ENCODE measurements at regions not wholly inside any gene's neighbourhood (a gene's known extent, or its start where the extent isn't known, plus 50 kb on each side); places are given as distances from the start of the nearest gene placed in this dataset.
A peak's percentile ranks its signal among the peaks of the same experiment; 100 is the strongest.

DNA sequence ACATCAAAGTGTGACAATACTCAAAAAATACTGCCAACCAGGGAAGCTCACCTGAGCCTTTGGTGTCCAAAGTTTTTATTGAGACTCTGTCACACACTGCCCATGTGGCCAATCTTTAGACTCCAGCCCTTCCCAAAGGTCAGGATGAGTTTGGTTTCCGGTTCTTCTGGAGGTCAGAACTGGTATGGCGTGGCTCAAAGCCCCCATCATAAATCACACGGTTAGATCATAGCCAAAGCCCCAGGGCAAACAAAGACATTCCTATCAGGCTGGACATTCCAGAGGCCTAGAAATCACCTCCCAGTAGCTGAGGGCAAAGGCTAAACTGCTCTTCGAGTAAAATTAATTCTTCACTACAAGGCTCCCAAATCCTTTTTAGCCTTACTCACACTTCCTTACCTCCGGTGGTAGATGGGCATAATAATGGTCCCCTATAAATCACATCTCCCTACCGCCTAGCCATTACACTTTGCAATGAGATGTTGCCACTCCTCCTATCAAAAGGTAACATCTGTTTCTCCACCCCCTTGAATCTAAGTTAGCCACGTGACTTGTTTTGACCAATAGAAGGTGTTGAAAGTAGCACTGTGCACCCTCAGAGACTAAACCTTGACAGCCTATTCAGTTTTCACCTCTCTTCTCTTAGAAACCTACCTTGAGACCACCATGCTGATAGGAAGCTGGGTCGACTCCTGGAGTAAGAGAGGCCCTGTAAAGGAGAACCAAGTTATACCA, 137.8 kb upstream of the DUSP21 start (continued):
- TF ChIP-seq ZNF768 (CRISPR knock-in tag; IDR thresholded peaks at IDR 0.05) (no peak), POLR2AphosphoS5 (IDR thresholded peaks at IDR 0.05; ENCODE audit: low read depth, low read length) (no peak), TSC22D2 (CRISPR knock-in tag; IDR thresholded peaks at IDR 0.05; ENCODE audit: borderline replicate concordance) (no peak), ZNF326 (CRISPR knock-in tag; IDR thresholded peaks at IDR 0.05; ENCODE audit: borderline replicate concordance) (no peak), CBFB (CRISPR knock-in tag; IDR thresholded peaks at IDR 0.05) (no peak), MAFK (conservative IDR thresholded peaks at IDR 0.05 in 1 of 2, IDR thresholded peaks at IDR 0.05 in 1 of 2; ENCODE audit: low read length in 2 of 2) (no peak), ZNF432 (CRISPR knock-in tag; IDR thresholded peaks at IDR 0.05; ENCODE audit: borderline replicate concordance) (no peak), ZNF724P (CRISPR knock-in tag; IDR thresholded peaks at IDR 0.05; ENCODE audit: borderline replicate concordance) (no peak)
- TF ChIP-seq, protein P1, sequence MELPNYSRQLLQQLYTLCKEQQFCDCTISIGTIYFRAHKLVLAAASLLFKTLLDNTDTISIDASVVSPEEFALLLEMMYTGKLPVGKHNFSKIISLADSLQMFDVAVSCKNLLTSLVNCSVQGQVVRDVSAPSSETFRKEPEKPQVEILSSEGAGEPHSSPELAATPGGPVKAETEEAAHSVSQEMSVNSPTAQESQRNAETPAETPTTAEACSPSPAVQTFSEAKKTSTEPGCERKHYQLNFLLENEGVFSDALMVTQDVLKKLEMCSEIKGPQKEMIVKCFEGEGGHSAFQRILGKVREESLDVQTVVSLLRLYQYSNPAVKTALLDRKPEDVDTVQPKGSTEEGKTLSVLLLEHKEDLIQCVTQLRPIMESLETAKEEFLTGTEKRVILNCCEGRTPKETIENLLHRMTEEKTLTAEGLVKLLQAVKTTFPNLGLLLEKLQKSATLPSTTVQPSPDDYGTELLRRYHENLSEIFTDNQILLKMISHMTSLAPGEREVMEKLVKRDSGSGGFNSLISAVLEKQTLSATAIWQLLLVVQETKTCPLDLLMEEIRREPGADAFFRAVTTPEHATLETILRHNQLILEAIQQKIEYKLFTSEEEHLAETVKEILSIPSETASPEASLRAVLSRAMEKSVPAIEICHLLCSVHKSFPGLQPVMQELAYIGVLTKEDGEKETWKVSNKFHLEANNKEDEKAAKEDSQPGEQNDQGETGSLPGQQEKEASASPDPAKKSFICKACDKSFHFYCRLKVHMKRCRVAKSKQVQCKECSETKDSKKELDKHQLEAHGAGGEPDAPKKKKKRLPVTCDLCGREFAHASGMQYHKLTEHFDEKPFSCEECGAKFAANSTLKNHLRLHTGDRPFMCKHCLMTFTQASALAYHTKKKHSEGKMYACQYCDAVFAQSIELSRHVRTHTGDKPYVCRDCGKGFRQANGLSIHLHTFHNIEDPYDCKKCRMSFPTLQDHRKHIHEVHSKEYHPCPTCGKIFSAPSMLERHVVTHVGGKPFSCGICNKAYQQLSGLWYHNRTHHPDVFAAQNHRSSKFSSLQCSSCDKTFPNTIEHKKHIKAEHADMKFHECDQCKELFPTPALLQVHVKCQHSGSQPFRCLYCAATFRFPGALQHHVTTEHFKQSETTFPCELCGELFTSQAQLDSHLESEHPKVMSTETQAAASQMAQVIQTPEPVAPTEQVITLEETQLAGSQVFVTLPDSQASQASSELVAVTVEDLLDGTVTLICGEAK (IDR thresholded peaks at IDR 0.05): no peak
- TF ChIP-seq, protein P1 (CRISPR knock-in tag; IDR thresholded peaks at IDR 0.05): no peak
- TF ChIP-seq, protein P2, sequence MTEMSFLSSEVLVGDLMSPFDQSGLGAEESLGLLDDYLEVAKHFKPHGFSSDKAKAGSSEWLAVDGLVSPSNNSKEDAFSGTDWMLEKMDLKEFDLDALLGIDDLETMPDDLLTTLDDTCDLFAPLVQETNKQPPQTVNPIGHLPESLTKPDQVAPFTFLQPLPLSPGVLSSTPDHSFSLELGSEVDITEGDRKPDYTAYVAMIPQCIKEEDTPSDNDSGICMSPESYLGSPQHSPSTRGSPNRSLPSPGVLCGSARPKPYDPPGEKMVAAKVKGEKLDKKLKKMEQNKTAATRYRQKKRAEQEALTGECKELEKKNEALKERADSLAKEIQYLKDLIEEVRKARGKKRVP (CRISPR knock-in tag; IDR thresholded peaks at IDR 0.05): no peak
- TF ChIP-seq, protein P3, sequence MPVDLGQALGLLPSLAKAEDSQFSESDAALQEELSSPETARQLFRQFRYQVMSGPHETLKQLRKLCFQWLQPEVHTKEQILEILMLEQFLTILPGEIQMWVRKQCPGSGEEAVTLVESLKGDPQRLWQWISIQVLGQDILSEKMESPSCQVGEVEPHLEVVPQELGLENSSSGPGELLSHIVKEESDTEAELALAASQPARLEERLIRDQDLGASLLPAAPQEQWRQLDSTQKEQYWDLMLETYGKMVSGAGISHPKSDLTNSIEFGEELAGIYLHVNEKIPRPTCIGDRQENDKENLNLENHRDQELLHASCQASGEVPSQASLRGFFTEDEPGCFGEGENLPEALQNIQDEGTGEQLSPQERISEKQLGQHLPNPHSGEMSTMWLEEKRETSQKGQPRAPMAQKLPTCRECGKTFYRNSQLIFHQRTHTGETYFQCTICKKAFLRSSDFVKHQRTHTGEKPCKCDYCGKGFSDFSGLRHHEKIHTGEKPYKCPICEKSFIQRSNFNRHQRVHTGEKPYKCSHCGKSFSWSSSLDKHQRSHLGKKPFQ (CRISPR knock-in tag; IDR thresholded peaks at IDR 0.05; ENCODE audit: insufficient replicate concordance): no peak
- TF ChIP-seq, protein P4, sequence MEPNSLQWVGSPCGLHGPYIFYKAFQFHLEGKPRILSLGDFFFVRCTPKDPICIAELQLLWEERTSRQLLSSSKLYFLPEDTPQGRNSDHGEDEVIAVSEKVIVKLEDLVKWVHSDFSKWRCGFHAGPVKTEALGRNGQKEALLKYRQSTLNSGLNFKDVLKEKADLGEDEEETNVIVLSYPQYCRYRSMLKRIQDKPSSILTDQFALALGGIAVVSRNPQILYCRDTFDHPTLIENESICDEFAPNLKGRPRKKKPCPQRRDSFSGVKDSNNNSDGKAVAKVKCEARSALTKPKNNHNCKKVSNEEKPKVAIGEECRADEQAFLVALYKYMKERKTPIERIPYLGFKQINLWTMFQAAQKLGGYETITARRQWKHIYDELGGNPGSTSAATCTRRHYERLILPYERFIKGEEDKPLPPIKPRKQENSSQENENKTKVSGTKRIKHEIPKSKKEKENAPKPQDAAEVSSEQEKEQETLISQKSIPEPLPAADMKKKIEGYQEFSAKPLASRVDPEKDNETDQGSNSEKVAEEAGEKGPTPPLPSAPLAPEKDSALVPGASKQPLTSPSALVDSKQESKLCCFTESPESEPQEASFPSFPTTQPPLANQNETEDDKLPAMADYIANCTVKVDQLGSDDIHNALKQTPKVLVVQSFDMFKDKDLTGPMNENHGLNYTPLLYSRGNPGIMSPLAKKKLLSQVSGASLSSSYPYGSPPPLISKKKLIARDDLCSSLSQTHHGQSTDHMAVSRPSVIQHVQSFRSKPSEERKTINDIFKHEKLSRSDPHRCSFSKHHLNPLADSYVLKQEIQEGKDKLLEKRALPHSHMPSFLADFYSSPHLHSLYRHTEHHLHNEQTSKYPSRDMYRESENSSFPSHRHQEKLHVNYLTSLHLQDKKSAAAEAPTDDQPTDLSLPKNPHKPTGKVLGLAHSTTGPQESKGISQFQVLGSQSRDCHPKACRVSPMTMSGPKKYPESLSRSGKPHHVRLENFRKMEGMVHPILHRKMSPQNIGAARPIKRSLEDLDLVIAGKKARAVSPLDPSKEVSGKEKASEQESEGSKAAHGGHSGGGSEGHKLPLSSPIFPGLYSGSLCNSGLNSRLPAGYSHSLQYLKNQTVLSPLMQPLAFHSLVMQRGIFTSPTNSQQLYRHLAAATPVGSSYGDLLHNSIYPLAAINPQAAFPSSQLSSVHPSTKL (CRISPR knock-in tag; IDR thresholded peaks at IDR 0.05): peak; percentile 72

All from HepG2 (cell line).